HepG2 (cell line): ENCODE measurements at regions not wholly inside any gene's neighbourhood (a gene's known extent, or its start where the extent isn't known, plus 50 kb on each side); places are given as distances from the start of the nearest gene placed in this dataset.
A peak's percentile ranks its signal among the peaks of the same experiment; 100 is the strongest.

Experiments used
- BRCA1 ChIP-seq: sonication (generic); formaldehyde crosslinking; IDR thresholded peaks from 2 replicates; pipeline ENCODE4 v1.4.0; 2020; ENCODE audit warnings: missing genetic modification reagents
- FOSL2 ChIP-seq: sonication (generic); formaldehyde crosslinking; IDR thresholded peaks from 2 replicates; pipeline ENCODE4 v1.4.0; 2020; ENCODE audit warnings: missing genetic modification reagents
- IRF9 ChIP-seq: sonication (generic); formaldehyde crosslinking; IDR thresholded peaks from 2 replicates; pipeline ENCODE4 v1.8.0; 2022; ENCODE audit warnings: missing genetic modification reagents, mild to moderate bottlenecking, borderline replicate concordance
- JUN ChIP-seq: sonication (generic); formaldehyde crosslinking; IDR thresholded peaks from 2 replicates; pipeline ENCODE4 v1.4.0; 2020; ENCODE audit warnings: mild to moderate bottlenecking, missing genetic modification reagents
- POGZ ChIP-seq: sonication (generic); formaldehyde crosslinking; IDR thresholded peaks from 2 replicates; pipeline ENCODE4 v1.4.0; 2020; ENCODE audit warnings: mild to moderate bottlenecking, missing genetic modification reagents
- PRDM15 ChIP-seq: sonication (generic); formaldehyde crosslinking; IDR thresholded peaks from 2 replicates; pipeline ENCODE4 v1.4.0; 2020; ENCODE audit warnings: missing genetic modification reagents
- RCOR2 ChIP-seq: IDR thresholded peaks from 2 replicates; pipeline ENCODE4 v1.6.1; 2016; ENCODE audit warnings: missing biosample characterization, missing genetic modification reagents
- ZNF432 ChIP-seq: sonication (generic); formaldehyde crosslinking; IDR thresholded peaks from 2 replicates; pipeline ENCODE4 v1.5.0; 2020; ENCODE audit warnings: missing genetic modification reagents, mild to moderate bottlenecking, borderline replicate concordance
- ZSCAN20 ChIP-seq: sonication (generic); formaldehyde crosslinking; IDR thresholded peaks from 2 replicates; pipeline ENCODE4 v1.4.0; 2020; ENCODE audit warnings: missing genetic modification reagents, mild to moderate bottlenecking, borderline replicate concordance
- TF ChIP-seq, protein P1 (sequence below): sonication (generic); formaldehyde crosslinking; IDR thresholded peaks from 2 replicates; pipeline ENCODE4 v1.5.1; 2020; ENCODE audit warnings: mild to moderate bottlenecking, missing genetic modification reagents

DNA sequence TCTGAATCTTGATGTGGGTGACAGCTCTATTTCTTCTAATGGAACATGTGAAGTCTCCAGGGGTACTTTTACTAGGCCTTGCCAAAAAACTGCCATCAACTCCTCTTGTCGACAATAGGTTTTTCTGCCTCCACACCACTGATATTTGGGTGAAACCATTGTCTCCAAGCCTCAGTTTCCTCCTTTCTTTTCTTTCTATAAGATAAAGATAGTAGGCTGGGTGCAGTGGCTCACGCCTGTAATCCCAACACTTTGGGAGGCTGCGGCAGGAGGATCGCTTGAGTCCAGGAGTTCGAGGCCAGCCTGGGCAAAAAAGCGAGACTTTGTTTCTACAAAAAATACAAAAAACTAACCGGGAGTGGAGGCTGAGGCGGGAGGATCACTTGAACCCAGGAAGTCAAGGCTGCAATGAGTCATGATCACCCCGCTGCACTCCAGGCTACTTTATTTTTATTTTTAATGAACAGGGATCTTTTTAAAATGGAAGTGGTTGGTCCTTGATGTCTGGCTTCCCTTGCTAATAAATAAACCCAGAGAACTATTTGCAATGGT, 159.9 kb upstream of the TNFAIP3 start (continued):
- TF ChIP-seq ZSCAN20 (0 out of 2 replicates have a peak, but pooled peaks have one; percentile 35), BRCA1 (CRISPR knock-in tag) (0 out of 2 replicates have a peak, but pooled peaks have one; percentile 2), PRDM15 (CRISPR knock-in tag) (0 out of 2 replicates have a peak, but pooled peaks have one; percentile 12), JUN (CRISPR knock-in tag) (0 out of 2 replicates have a peak, but pooled peaks have one; percentile 12), FOSL2 (peak; percentile 87), RCOR2 (CRISPR knock-in tag) (peak; percentile 89; the same call in 1 of the 2 replicates), POGZ (CRISPR knock-in tag) (0 out of 2 replicates have a peak, but pooled peaks have one; percentile 47), ZNF432 (no peak), IRF9 (CRISPR knock-in tag) (no peak)
- TF ChIP-seq, protein P1, sequence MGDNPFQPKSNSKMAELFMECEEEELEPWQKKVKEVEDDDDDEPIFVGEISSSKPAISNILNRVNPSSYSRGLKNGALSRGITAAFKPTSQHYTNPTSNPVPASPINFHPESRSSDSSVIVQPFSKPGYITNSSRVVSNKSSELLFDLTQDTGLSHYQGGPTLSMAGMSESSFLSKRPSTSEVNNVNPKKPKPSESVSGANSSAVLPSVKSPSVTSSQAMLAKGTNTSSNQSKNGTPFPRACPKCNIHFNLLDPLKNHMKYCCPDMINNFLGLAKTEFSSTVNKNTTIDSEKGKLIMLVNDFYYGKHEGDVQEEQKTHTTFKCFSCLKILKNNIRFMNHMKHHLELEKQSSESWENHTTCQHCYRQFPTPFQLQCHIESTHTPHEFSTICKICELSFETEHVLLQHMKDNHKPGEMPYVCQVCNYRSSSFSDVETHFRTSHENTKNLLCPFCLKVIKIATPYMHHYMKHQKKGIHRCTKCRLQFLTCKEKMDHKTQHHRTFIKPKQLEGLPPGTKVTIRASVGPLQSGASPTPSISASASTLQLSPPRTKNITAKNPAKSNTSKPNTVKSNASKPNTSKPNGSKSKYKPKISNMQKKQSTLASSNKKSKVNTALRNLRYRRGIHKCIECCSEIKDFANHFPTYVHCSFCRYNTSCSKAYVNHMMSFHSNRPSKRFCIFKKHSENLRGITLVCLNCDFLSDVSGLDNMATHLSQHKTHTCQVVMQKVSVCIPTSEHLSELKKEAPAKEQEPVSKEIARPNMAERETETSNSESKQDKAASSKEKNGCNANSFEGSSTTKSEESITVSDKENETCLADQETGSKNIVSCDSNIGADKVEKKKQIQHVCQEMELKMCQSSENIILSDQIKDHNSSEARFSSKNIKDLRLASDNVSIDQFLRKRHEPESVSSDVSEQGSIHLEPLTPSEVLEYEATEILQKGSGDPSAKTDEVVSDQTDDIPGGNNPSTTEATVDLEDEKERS (CRISPR knock-in tag): peak; percentile 68; the same call in 1 of the 2 replicates
